NT2/D1 (cell line): ENCODE measurements at regions not wholly inside any gene's neighbourhood (a gene's known extent, or its start where the extent isn't known, plus 50 kb on each side); places are given as distances from the start of the nearest gene placed in this dataset.

Experiments used
- YY1 ChIP-seq: IDR thresholded peaks from 2 replicates; pipeline ENCODE4 v1.6.1; 2011; ENCODE audit not compliant: insufficient read length, insufficient read depth
- ZNF274 ChIP-seq: IDR thresholded peaks from 2 replicates; pipeline ENCODE4 v1.6.1; 2011; ENCODE audit warnings: mild to moderate bottlenecking, low read depth, low read length

DNA sequence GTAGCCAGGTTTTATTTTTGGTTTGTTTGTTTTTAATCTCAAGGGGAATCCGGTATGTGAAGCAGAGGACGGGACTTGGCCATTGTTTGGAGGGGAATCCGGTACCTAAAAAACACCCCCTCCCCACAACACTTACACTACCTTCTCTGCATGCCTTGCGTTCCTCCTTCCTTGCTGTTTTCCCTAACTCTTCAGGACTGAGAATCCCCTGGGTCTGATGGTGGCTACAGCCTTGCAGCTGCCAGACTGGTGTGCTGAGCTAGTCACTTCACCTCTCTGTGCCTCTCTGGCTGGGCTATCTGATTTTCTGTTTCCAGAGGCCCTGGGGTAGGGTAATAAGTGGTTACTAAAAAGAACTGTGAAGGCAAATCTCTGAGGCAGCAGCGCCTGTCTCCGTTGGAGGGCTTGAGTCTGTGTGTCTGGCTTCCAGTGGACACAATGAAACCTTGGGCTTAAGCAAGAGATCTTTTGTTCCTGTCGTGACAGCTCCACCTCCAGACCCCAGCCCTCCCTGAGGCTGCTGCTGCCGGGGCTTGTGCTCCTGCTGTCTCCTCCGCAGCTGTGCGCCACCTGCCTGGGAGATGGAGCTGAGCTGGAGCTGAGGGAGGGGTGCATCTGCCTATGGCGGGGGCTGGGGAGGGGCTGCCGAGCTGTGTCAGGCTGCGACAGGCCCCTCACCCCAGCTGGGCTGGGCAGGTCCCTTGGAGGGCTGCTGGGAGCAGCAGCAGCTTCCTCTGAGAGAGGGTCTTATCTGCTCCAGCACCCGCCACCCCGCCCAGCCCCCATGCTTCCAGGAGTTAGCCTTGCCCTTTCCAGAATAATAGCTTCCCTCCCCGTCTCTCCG is 65.8 kb upstream of the CCDC167 start:
- TF ChIP-seq ZNF274, result no peak
- no peak for TF ChIP-seq YY1
